SIG-M5 treated with dmso at 0.1 percent for 504 hours (cell line): ENCODE measurements at regions not wholly inside any gene's neighbourhood (a gene's known extent, or its start where the extent isn't known, plus 50 kb on each side); places are given as distances from the start of the nearest gene placed in this dataset.

Experiments
- DNase-seq: peaks from one replicate; lab custom pipeline; 2025; ENCODE audit not compliant: unreplicated experiment; lab: John Stamatoyannopoulos, UW

- DNase-seq, result no peak
These were observed 81.1 kb upstream of the MBL2 start for GRCh38 chr10:52853704-52854103.

GRCh38 chr10:52836816-52837215 is 64.2 kb upstream of the MBL2 start:
- no peak for DNase-seq
